CD14-positive monocyte (primary cell): ENCODE measurements at regions not wholly inside any gene's neighbourhood (a gene's known extent, or its start where the extent isn't known, plus 50 kb on each side); places are given as distances from the start of the nearest gene placed in this dataset.
A peak's percentile ranks its signal among the peaks of the same experiment; 100 is the strongest.

Source experiments
- DNase-seq, 3 donors: peaks; one replicate each; pipeline ENCODE4 v3.0.0-alpha.2; 2011 to 2022
- H2AFZ ChIP-seq: 2 replicates; pipeline ENCODE4 v1.6.0; 2012; ENCODE audit warnings: mild to moderate bottlenecking, low read depth, low read length, inconsistent platforms; ENCODE audit not compliant: insufficient read depth, poor library complexity, severe bottlenecking
- H3K27ac ChIP-seq, 2 donors: 1 replicate in 1 of 2; 2 replicates in 1 of 2; pipeline ENCODE4 v1.5.1; 2012 to 2013; ENCODE audit warnings: low read length in 2 of 2, control low read depth in 1 of 2, inconsistent platforms in 1 of 2, low read depth in 1 of 2, mild to moderate bottlenecking in 1 of 2
- H3K27me3 ChIP-seq, 2 donors: one replicate each; pipeline versions ENCODE4 v1.6.0 to v1.6.1; 2011 to 2013; ENCODE audit warnings: low read length in 2 of 2; ENCODE audit not compliant: control insufficient read depth in 2 of 2, insufficient read depth in 2 of 2
- H3K36me3 ChIP-seq, 2 donors: replicated peaks in 1 of 2; 1 replicate in 1 of 2; 2 replicates in 1 of 2; pipeline versions ENCODE4 v1.5.1 to v1.6.1; 2012 to 2013; ENCODE audit warnings: low read length in 2 of 2, control low read depth in 1 of 2, inconsistent platforms in 1 of 2, mild to moderate bottlenecking in 1 of 2; ENCODE audit not compliant: insufficient read depth in 2 of 2, control insufficient read depth in 1 of 2
- H3K4me1 ChIP-seq, 2 donors: 1 replicate in 1 of 2; 2 replicates in 1 of 2; pipeline versions ENCODE4 v1.5.1 to v1.6.1; 2012 to 2013; ENCODE audit warnings: low read length in 2 of 2, control low read depth in 1 of 2, inconsistent platforms in 1 of 2, mild to moderate bottlenecking in 1 of 2, moderate library complexity in 1 of 2; ENCODE audit not compliant: insufficient read depth in 2 of 2, control insufficient read depth in 1 of 2
- H3K4me2 ChIP-seq: replicated peaks from 2 replicates; pipeline ENCODE3; 2012; ENCODE audit warnings: low read length, moderate library complexity, mild to moderate bottlenecking; ENCODE audit not compliant: poor library complexity, severe bottlenecking; ENCODE audit errors: extremely low read depth
- H3K4me3 ChIP-seq, 3 experiments: fragments of 200-600 bp in 1 of 3; sonication (generic) in 1 of 3; replicated peaks in 1 of 3; 1 replicate in 2 of 3; 2 replicates in 1 of 3; pipeline ENCODE4 v1.5.1; 2011 to 2013; ENCODE audit warnings: low read length in 3 of 3, mild to moderate bottlenecking in 3 of 3, control low read depth in 2 of 3, low read depth in 2 of 3, inconsistent platforms in 1 of 3, moderate library complexity in 1 of 3
- H3K79me2 ChIP-seq: 2 replicates; pipeline ENCODE4 v1.6.0; 2012; ENCODE audit warnings: mild to moderate bottlenecking, control low read depth, inconsistent platforms, low read length, moderate library complexity; ENCODE audit not compliant: insufficient read depth
- H3K9ac ChIP-seq: 2 replicates; pipeline ENCODE4 v1.6.0; 2017; ENCODE audit warnings: low read length, mild to moderate bottlenecking; ENCODE audit not compliant: insufficient read depth, poor library complexity, severe bottlenecking
- H3K9me3 ChIP-seq, 2 donors: replicated peaks in 1 of 2; 1 replicate in 1 of 2; 2 replicates in 1 of 2; pipeline versions ENCODE4 v1.5.1 to v1.6.1; 2012 to 2013; ENCODE audit warnings: low read length in 2 of 2, control low read depth in 1 of 2; ENCODE audit not compliant: control insufficient read depth in 1 of 2, insufficient read depth in 1 of 2
- H4K20me1 ChIP-seq: 2 replicates; pipeline ENCODE4 v1.6.0; 2012; ENCODE audit warnings: mild to moderate bottlenecking, low read length, control low read depth, moderate library complexity; ENCODE audit not compliant: insufficient read depth
- H3K27ac Mint-ChIP-seq, 7 donors: one replicate each; pipeline ENCODE4 v1.8.0; 2020; ENCODE audit warnings: mild to moderate bottlenecking in 7 of 7, mixed read lengths in 7 of 7, moderate library complexity in 6 of 7, inconsistent platforms in 2 of 7
- H3K27me3 Mint-ChIP-seq, 3 donors: one replicate each; pipeline ENCODE4 v1.8.0; 2021 to 2022; ENCODE audit warnings: low read depth in 3 of 3, mild to moderate bottlenecking in 3 of 3, mixed read lengths in 3 of 3, moderate library complexity in 3 of 3, inconsistent platforms in 1 of 3
- H3K36me3 Mint-ChIP-seq, 2 donors: one replicate each; pipeline ENCODE4 v1.8.0; 2020; ENCODE audit warnings: mixed read lengths in 2 of 2, inconsistent platforms in 1 of 2, mild to moderate bottlenecking in 1 of 2
- H3K4me1 Mint-ChIP-seq: one replicate; pipeline ENCODE4 v1.8.0; 2020; ENCODE audit warnings: mild to moderate bottlenecking, mixed read lengths
- H3K4me3 Mint-ChIP-seq, 2 donors: one replicate each; pipeline ENCODE4 v1.8.0; 2020; ENCODE audit warnings: mild to moderate bottlenecking in 2 of 2, mixed read lengths in 2 of 2, moderate library complexity in 1 of 2
- H3K9me3 Mint-ChIP-seq, 7 donors: one replicate each; pipeline ENCODE4 v1.8.0; 2020 to 2022; ENCODE audit warnings: mixed read lengths in 7 of 7, mild to moderate bottlenecking in 6 of 7, moderate library complexity in 6 of 7, inconsistent platforms in 2 of 7
- CTCF ChIP-seq: fragments of 200-600 bp; IDR thresholded peaks from one replicate; pipeline ENCODE4 v1.8.0; 2022; ENCODE audit warnings: antibody characterized with exemption, mild to moderate bottlenecking
- WGBS: methylation state at CpG from one replicate; pipeline ENCODE4 v1.1.5; 2013; ENCODE audit warnings: missing lambda C conversion rate; ENCODE audit not compliant: insufficient coverage; 5-methylcytosine and 5-hydroxymethylcytosine counted together
- intact Hi-C, 2 donors: fragments of 100-400 bp; cut with micrococcal nuclease; formaldehyde crosslinking; loops; one replicate each; pipeline versions ENCODE4 v1.15.0 to v1.15.1; 2023

GRCh38 chr1:228683428-228683827 is 51.9 kb upstream of the RHOU start:
- Mint-ChIP-seq H3K27me3 (peaks cover 4 to 15% (median 9%) of the 10 kb centered on the region in 3 donors), H3K9me3 (no peaks in the 10 kb centered on the region), H3K27ac (no peak overlapping the region), H3K4me1 (peaks cover 19% of the 10 kb centered on the region), H3K4me3 (no peak overlapping the region), H3K36me3 (no peaks in the 10 kb centered on the region)
- Histone ChIP-seq H2AFZ (no peak overlapping the region), H4K20me1 (no peaks in the 10 kb centered on the region), H3K4me3 (no peak overlapping the region), H3K9me3 (no peaks in the 10 kb centered on the region), H3K36me3 (no peaks in the 10 kb centered on the region), H3K4me1 (peaks cover 8 to 13% of the 10 kb centered on the region in 2 donors), H3K79me2 (no peaks in the 10 kb centered on the region), H3K27ac (no peak overlapping the region), H3K4me2 (no peak overlapping the region), H3K27me3 (no peaks in the 10 kb centered on the region), H3K9ac (no peak overlapping the region)
- no peak for DNase-seq
- WGBS: 100% methylated on average over 3 of the region's 3 CpGs
- no peak for TF ChIP-seq CTCF
- intact Hi-C loops: no loop called here

GRCh38 chr1:228684607-228685006 is 50.7 kb upstream of the RHOU start:
- intact Hi-C loops: no loop called here
- H3K4me1 ChIP-seq: peaks cover 8 to 13% of the 10 kb centered on the region in 2 donors
- no peak overlapping the region for H3K9ac ChIP-seq
- DNase-seq: no peak
- no peaks in the 10 kb centered on the region for H4K20me1 ChIP-seq
- Mint-ChIP-seq H3K4me3 (peak overlapping the region; percentile 2 to 21), H3K27ac (peak overlapping the region in 1 of 7 donors; percentile 42), H3K36me3 (no peaks in the 10 kb centered on the region), H3K4me1 (peaks cover 19% of the 10 kb centered on the region), H3K9me3 (no peaks in the 10 kb centered on the region), H3K27me3 (peaks cover 4 to 14% (median 9%) of the 10 kb centered on the region in 3 donors)
- peak overlapping the region; percentile 23 for H3K4me2 ChIP-seq
- no peaks in the 10 kb centered on the region for H3K79me2 ChIP-seq
- no peaks in the 10 kb centered on the region for H3K27me3 ChIP-seq
- no peaks in the 10 kb centered on the region for H3K9me3 ChIP-seq
- peak overlapping the region; percentile 52 for H2AFZ ChIP-seq
- no peak for TF ChIP-seq CTCF
- no peaks in the 10 kb centered on the region for H3K36me3 ChIP-seq
- WGBS: 21% methylated on average over 6 of the region's 7 CpGs
- H3K4me3 ChIP-seq: no peak overlapping the region
- H3K27ac ChIP-seq: no peak overlapping the region
